ENCODE measurements at regions not wholly inside any gene's neighbourhood (a gene's known extent, or its start where the extent isn't known, plus 50 kb on each side); places are given as distances from the start of the nearest gene placed in this dataset.

DNA sequence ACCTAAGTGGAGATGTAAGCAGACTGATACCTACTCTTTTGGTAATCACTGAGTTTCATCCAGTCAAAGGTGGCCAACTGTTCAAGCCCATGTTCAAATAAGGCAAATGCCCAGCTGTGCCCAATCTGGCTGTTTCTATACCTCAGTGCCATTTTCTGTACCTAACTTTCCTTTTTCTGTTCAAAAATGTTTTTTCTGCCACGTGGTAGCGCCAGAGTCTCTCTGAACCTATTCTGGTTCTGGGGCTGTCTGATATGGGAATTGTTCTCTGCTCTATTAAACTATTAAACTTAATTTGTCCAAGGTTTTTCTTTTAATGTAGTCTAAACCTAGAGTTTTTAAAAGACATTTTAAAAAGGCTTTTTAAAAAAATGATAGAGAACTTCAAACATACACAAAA is 391.2 kb downstream of the NOVA1 start:
- in situ Hi-C loops (cut with MboI; ENCODE audit: low sequenced_read_pairs) = no loop called here

DNA sequence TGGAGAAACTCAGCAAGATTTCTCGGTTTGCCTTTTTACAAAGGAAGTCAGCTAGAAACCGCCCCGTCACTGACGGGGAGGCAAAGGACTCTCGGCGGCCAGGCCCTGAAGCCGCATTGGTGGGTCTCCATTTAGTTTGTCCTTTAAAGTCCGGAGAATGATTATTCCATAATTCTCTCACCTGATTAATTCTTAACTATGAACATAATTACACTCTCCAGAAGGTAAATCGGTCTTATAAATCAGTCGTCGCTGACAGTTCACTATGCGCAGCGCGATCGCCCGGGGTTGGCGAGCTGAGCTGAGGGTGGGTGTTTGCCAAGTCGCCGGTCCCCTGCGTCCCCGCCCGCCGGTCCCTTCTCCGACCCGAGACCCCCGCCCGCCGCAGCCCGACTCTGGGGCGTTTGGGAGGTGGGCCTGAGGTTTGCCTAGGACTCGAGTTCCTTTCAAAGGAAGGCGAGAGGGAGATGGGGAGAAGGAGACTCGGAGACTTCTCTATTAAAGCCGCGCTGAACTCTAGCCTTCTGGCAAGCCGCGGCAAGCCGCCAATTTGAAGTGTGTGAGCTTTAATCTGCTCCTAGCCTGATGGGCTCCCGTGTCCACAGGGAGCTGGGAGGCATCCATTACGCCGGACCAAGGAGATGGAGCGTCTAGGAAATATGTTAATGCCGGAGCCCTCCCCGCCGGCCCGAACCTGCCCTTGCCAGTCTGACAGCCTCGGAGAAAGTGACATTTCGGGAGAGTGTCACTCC is 392.9 kb downstream of the NOVA1 start:
- in situ Hi-C loops (cut with MboI; ENCODE audit: low sequenced_read_pairs) = no loop called here

DNA sequence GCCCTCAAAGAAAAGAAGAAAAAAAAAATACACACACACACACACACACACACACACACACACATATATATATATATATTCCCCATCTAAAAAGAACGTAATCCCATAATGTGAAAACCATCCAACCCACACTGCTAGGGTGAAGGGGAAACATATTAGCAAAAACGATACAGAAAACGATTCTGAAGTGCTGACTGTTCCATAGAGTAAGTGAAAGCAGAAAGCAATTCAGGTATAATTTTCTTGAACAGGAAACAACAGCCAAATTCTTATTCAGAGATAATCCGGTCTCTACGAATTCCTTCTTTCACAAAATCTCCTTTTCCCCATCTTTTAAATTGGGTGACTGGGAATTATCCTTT is 393.5 kb downstream of the NOVA1 start:
- in situ Hi-C loops (cut with MboI; ENCODE audit: low sequenced_read_pairs) = no loop called here

DNA sequence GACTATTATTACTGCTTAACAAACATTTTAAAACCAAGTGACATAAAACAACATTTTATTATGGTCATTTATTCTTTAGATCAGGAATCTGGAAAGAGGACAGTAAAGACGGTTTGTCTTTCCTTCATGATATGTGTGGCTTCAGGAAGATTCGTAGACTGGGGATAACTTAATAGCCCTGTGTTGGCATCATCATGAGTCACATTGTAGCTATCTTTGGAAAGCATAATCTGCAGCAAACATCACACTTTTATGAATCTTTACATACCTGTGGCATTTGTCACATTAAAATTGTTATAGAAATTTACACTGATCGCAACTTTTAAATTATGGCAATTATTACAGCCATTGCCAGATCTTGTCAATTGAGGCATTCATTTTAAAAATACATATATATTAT is 397.1 kb downstream of the NOVA1 start:
- in situ Hi-C loops (cut with MboI; ENCODE audit: low sequenced_read_pairs) = no loop called here

DNA sequence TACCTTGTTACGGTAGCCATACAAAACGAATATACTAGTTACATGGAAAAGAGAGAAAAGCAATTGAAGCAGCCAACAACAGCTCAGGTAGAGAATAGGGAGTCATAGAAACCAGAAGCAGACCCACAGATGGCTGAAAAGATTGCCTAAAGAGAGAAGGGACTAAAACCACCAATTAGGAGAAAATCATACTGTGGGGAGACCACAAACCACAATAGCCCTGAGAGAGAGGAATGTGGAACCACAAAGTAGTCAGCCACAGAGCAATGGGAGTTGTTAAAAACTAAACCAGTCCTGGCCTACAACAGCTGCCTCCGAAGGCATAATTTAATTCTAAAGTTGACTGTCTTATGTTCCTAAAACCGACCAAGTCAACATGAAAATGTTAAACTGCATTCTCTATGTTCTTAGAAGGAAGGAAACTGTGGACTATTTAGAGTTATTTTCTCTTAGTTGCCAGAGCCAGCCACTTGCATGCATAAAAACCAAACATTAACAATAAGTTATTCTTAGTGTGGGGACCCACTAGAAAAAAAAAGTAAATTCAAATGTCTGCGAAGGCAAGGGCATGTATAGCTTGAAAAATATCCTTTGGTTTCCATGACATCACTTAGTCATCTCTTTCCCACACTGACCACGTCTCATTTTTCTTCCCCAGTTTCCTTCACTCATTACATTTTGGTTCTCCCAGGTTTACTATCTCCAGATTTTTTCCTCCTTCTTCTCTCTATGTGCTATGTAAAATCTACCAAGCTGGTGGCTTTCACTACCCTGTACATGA is 398.1 kb downstream of the NOVA1 start:
- in situ Hi-C loops (cut with MboI; ENCODE audit: low sequenced_read_pairs) = no loop called here

DNA sequence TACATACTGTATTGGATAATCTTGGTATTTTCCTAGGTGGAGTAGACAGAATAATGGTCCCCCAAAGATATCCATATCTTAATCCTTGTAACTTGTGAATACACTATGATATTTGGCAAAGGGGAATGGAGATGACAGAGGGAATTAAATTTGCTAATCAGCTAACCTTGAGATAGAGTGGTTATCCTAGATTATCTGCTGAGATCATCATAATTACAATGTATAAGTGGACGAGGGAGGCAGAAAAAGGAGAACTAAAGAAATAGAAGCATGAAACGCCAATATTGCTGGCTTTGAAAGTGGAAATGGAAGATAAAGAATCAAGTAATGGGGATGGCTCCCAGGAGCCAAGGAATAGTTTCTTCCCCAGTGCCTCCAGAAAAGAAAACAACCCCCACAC is 398.7 kb downstream of the NOVA1 start:
- in situ Hi-C loops (cut with MboI; ENCODE audit: low sequenced_read_pairs) = no loop called here

DNA sequence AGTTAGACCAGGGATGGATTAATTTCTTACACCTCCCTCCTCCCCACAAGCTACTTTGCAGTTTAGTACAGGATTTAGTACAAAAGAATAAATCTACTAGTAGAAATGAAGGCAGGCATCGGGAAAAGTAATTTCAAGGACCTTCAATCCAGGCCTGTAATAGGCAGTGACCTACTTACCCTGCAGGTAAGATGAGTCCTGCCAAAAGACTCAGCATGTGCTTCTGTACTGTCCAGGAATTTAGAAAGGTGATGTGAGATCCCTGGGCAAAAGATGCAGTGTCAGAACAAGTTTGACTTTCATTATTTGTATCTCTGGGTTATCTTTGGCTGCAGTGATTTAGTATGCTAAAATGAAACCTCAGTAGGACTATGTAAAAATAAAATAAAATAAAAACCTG is 403.0 kb downstream of the NOVA1 start:
- in situ Hi-C loops (cut with MboI; ENCODE audit: low sequenced_read_pairs) = no loop called here

DNA sequence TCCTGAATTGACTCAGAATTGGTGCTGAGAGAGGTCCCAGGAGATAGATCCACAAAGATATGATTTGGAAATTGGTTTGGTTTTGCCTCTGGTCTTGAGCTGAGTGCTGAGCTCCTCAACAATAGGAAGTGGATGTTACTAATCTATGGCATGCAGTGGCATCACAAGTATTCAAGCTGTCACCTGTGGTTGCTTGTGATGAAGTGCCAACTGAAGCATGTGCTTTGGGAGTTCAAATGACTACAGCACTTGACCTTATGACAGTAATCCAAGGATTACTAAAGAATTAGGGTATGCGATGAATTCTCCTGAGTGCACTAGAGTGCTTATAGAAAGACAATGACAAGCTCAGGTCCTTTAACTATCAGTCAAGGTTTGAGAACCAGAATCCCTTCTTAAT is 406.2 kb downstream of the NOVA1 start:
- in situ Hi-C loops (cut with MboI; ENCODE audit: low sequenced_read_pairs) = no loop called here

DNA sequence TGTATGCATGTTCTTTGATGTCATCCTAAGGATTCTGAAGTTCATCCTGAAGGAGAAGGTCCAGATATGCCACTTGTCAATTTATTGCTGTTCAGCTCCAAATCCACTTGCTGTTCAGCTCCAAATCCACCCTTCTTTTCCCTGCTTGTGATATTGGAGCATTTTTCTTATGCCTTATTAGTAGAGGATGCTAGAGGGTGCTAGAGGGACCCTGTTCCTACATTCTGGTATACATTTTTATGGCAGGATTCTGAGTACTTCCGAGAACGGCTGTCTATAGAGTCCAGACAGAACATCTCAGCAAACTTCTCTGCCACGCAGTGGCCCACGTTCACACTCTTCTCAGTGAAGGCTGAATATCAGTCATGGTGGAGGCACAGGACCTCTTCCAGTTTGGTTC is 406.7 kb downstream of the NOVA1 start:
- in situ Hi-C loops (cut with MboI; ENCODE audit: low sequenced_read_pairs) = no loop called here

DNA sequence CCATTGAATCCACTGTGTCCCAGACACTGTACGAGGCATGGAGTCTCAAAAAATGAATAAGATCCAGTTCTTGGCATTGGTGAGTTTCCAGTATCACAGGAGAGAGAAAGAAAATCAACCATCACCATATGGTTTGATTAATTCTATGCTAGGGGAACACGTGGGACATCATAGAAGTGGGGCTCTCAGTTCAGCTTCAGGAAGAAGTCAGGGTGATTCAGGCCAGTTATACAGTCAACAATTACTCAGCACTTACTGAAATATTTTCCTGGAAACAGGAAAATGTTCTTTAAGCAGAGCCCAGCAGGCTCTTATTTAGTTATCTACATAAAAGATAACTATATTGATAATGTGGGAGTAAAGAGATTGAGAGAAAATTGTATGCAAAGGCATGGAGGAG is 407.2 kb downstream of the NOVA1 start:
- in situ Hi-C loops (cut with MboI; ENCODE audit: low sequenced_read_pairs) = no loop called here

DNA sequence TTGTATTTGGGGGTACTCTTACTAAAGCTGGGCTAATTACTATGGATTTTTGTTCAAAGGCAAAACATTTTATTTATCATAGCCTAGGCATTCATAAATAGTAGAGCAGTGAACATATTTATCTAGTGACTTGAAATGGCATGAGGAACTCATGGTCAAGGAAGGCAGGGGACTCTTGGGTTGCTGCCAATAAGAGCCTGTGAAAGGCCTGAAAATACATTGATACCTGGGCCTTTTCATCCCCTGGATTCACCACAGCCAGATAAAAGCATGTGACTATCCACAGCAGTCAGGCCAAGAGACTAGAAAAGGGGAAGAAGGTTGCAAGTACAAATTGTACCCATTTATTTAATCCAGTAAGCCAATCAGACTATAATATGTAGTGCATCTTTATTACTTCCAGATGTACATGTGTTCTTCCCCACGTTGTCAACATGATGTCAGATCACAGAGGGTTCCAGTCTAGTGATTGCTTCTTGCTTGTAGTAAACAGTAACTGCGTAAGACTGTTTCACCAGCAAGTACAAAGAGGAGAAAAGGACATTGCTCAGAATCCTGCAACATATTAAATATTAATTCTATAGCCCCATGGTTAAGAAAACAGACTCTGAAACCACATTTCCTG is 409.7 kb downstream of the NOVA1 start:
- in situ Hi-C loops (cut with MboI; ENCODE audit: low sequenced_read_pairs) = no loop called here

DNA sequence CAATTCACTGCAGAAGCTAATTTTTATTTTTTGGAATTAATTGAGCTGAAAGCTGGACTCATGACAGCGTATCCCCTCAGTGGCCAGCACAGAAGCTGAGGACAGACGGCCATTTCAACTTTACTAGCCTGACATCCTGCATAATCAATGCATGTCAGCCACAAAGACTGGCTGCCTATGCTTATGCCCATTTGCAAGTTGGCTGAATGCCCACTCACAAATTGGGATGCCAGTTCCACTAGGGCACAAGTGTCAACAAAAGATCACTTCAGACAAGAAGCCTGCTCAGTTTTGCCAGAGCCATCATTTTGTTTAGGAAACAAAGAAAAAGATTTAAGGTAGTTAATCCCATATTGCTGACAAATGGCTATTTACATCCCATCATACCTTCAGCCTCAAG is 417.6 kb downstream of the NOVA1 start:
- in situ Hi-C loops (cut with MboI; ENCODE audit: low sequenced_read_pairs) = no loop called here

DNA sequence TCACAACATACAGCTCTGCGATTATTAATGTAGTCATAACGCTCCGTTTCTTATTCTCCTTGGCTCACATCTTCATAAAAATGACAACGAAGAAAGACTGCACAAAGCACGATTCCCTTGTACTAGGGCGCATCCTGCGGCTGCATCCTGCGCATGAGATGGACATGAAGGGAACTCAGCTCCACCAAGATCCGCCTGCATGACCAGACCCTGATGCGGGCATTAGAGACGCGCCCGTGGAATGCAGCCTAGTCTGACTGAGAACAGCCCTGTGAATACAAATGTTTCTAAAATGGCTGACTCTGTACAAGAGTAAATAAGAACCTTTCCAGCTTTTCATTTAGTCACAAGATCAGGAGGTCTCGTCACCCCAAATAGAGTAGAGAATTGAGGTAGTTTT is 422.2 kb downstream of the NOVA1 start:
- in situ Hi-C loops (cut with MboI; ENCODE audit: low sequenced_read_pairs) = no loop called here

DNA sequence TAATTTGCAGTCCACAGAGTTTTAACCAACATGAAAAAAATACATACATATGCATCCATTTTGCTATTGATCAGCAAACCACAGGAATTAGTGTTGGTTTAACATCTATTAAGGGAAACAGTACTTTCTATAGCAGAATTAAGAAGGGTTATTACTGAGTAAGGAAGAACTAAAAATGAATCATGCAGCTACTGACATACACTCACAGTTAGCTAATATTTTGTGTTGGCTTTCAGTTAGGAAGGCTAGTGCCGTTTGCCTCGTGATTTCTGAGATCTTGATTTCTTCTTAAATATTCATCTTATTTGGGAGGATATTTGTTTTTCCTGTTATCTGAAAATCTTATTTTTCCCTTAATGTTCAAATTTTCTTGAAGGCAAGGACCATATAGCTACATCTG is 423.4 kb downstream of the NOVA1 start:
- in situ Hi-C loops (cut with MboI; ENCODE audit: low sequenced_read_pairs) = no loop called here

DNA sequence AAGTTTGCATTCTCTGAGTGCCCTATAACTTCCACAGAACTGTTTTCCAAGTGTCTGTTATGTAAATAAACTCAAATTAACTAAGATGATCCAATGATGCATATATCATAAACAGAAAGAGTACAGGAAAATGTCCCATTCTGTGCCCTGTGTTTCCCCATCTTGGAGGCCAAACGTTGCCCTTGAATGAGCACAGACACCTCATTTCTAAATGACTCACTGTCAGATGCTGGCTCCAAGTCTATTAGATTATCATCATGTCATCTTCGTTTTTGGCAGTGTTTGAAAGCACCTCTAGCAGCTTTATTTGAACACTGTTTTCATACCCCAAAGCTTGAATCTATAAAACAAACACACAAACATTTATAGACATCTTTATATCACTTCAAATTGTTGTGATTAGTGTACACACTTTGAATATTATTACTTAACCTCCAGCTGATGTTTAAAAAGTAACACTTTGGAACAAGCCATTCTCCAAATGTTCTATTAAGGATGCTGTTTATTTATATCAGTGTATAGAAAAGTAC is 424.2 kb downstream of the NOVA1 start:
- in situ Hi-C loops (cut with MboI; ENCODE audit: low sequenced_read_pairs) = no loop called here

DNA sequence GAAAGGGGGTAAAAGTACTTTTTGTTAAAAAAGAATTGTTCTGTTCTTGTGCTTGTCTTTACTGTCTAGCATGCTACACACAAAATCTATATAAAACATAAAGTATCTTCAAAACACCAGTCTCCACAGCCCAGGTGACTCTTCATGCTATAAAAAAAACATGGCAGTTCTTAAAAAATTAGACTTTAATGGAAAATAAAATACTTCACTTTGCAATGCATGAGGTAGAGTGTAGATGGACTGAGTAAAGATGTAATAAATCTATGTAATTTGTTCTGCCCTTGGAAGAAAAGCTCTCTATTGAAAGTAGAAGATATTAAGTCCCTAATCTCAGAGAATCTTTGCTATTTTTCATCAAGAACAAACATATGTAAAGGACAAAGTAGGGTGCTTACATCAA is 425.4 kb downstream of the NOVA1 start:
- in situ Hi-C loops (cut with MboI; ENCODE audit: low sequenced_read_pairs) = no loop called here

DNA sequence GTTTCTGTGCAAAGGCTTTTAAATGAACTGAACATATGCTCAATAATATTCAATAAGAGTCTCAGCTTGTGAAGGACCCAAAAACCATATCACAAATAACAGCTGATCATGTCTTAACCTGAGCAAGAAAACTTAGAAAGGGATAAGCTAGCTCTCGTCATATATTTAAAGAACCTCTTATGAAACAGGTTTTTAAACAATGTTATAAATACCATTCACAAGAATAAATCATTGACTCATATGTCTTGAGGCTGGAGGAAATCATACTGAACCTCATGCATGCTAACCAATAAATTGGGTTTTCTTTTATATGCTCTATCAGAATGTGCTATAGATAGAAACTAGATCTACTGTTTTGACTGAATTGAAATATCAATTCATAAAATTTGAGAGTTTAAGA is 426.9 kb downstream of the NOVA1 start:
- in situ Hi-C loops (cut with MboI; ENCODE audit: low sequenced_read_pairs) = no loop called here

DNA sequence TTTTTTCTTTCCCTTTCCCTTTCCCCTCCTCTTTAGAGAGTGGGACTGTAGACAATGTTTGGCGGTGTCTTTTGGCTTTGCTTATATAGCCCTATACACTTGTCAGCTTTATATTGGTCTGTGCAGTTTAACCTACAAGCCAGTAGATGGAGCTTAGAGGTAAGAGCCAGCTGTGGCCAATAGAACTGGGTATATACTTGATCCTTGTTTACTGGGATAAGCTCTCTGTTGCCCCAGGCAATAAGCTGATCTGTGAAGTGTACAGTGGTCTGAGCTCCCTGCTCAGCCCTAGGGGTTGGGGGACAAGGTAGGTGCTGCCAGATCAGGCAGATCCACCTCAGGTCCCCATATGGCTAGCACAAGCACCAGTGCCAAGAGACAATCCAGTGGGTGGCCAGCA is 434.1 kb downstream of the NOVA1 start:
- in situ Hi-C loops (cut with MboI; ENCODE audit: low sequenced_read_pairs) = no loop called here

DNA sequence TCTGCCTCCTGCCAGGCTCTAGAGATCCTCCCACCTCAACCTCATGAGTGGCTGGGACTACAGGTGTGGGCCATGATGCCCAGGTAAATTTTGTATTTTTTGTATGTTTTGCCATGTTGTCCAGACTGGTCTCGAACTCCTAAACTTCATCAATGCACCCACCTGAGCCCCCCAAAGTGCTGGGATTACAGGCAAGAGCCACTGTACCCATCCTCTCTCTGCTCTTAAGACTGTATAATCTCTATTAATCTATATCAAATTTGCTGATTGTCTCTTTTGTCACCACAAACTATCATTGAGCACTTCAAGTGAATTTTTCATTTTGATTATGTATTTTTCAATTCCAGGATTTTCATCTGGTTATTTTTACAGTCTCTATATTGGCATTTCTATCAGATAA is 440.3 kb downstream of the NOVA1 start:
- in situ Hi-C loops (cut with MboI; ENCODE audit: low sequenced_read_pairs) = no loop called here

DNA sequence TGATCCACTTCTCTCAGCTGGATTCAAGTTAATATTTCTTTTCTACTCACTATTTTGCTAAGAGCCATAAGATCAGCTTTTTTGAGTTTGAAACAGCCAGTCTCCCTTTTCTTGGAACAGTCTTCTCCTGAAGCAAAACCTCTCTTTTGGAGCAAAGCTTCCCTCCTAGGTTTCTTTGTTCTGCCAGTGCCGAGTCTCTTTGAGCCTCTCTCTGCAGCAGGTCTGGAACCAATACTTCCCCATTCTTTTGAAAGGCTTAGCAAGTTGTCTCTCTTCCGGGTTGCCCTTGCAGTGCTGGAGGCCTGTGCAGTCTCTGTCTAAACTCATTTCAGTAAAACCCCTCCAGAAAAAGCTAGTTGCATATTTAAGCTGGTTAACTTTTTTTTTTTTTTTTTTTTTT is 454.8 kb downstream of the NOVA1 start:
- in situ Hi-C loops (cut with MboI; ENCODE audit: low sequenced_read_pairs) = no loop called here

DNA sequence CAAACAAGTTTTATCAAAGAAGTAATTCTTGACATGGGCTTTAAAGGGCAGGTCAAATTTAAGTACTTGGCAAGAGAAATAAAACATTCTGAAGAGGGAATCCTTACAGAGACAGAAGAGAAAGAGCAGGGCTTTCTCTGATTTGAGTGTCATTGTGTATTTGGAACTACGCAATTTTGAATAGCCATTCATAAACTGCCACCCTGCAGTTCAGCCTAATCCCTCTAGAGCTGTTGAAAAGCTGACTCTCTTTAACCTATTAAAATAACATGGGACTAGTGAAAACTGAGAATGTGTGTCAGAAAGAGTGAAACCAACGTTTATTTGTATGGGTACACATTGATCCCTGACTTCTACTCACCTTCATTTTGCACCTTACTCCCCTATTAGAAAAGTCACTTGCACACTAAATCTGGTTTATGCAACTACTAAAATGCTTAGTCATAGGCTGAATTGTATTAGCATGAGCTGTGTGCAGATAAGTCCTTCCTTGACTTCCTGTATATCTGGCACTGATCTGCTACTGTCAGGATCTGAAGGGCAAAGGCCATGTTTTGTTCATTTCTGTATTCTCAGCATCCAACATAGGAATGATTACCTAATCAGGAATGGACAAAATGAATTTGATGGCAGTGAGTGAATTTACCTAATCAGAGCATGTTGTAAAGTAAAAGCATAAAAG is 458.9 kb downstream of the NOVA1 start:
- in situ Hi-C loops (cut with MboI; ENCODE audit: low sequenced_read_pairs) = no loop called here

All from HL-60/S4 treated with phorbol 12-myristate 13-acetate at 8.2 ng/mL for 4 days and 3 days (cell line).